DOHH2 (cell line): ENCODE measurements at regions not wholly inside any gene's neighbourhood (a gene's known extent, or its start where the extent isn't known, plus 50 kb on each side); places are given as distances from the start of the nearest gene placed in this dataset.

ENCODE experiments used
- CTCF ChIP-seq: fragments of 200-600 bp; sonication (generic); IDR thresholded peaks from one replicate; pipeline ENCODE4 v1.5.1; 2014; ENCODE audit warnings: antibody characterized with exemption, mild to moderate bottlenecking, low read depth, low read length; ENCODE audit not compliant: poor library complexity, severe bottlenecking
- EZH2phosphoT487 ChIP-seq: fragments of 200-600 bp; sonication (generic); IDR thresholded peaks from 2 replicates; pipeline ENCODE4 v1.6.1; 2017; ENCODE audit warnings: borderline replicate concordance, mild to moderate bottlenecking, antibody characterized with exemption, low read length, moderate library complexity, mixed read lengths

GRCh38 chrX:128870361-128870760 is 652.9 kb downstream of the SMARCA1 start:
- TF ChIP-seq CTCF (no peak), EZH2phosphoT487 (no peak)
